H9 (cell line): ENCODE measurements at regions not wholly inside any gene's neighbourhood (a gene's known extent, or its start where the extent isn't known, plus 50 kb on each side); places are given as distances from the start of the nearest gene placed in this dataset.

ENCODE experiments used
- DNase-seq: peaks from one replicate; pipeline ENCODE4 v3.0.0-alpha.2; 2017
- H2AFZ ChIP-seq: one replicate; pipeline ENCODE4 v1.6.1; 2013; ENCODE audit warnings: mild to moderate bottlenecking, low read length, control low read depth, moderate library complexity
- H2AK5ac ChIP-seq: 2 replicates; pipeline ENCODE4 v1.6.1; 2013; ENCODE audit warnings: low read length, control low read depth, mixed read lengths; ENCODE audit not compliant: insufficient read length
- H2BK120ac ChIP-seq: one replicate; pipeline ENCODE4 v1.6.1; 2013; ENCODE audit warnings: low read depth, mild to moderate bottlenecking, low read length, control low read depth, inconsistent platforms; ENCODE audit not compliant: poor library complexity, severe bottlenecking
- H2BK12ac ChIP-seq: 2 replicates; pipeline ENCODE4 v1.6.1; 2013; ENCODE audit warnings: low read length, control low read depth, mixed read lengths, low read depth; ENCODE audit not compliant: insufficient read length
- H2BK15ac ChIP-seq: 2 replicates; pipeline ENCODE4 v1.6.1; 2013; ENCODE audit warnings: low read depth, low read length, control low read depth
- H2BK20ac ChIP-seq: one replicate; pipeline ENCODE4 v1.6.1; 2013; ENCODE audit warnings: low read depth, mild to moderate bottlenecking, low read length, control low read depth, inconsistent platforms; ENCODE audit not compliant: poor library complexity, severe bottlenecking
- H2BK5ac ChIP-seq: 2 replicates; pipeline ENCODE4 v1.6.1; 2013; ENCODE audit warnings: low read length, control low read depth, mixed read lengths; ENCODE audit not compliant: insufficient read length
- H3K14ac ChIP-seq: 2 replicates; pipeline ENCODE4 v1.6.1; 2013; ENCODE audit warnings: low read length, control low read depth; ENCODE audit not compliant: insufficient read depth
- H3K18ac ChIP-seq: 2 replicates; pipeline ENCODE4 v1.6.1; 2013; ENCODE audit warnings: low read depth, mild to moderate bottlenecking, mixed read lengths, low read length, control low read depth; ENCODE audit not compliant: insufficient read length
- H3K23ac ChIP-seq: 2 replicates; pipeline ENCODE4 v1.6.1; 2013; ENCODE audit warnings: low read length, control low read depth, mixed read lengths, low read depth; ENCODE audit not compliant: insufficient read length
- H3K23me2 ChIP-seq: 2 replicates; pipeline ENCODE4 v1.6.1; 2013; ENCODE audit warnings: low read depth, mild to moderate bottlenecking, mixed read lengths, low read length, control low read depth; ENCODE audit not compliant: insufficient read length, poor library complexity, severe bottlenecking
- H3K27ac ChIP-seq: 2 replicates; pipeline ENCODE4 v1.5.1; 2013; ENCODE audit warnings: low read length, control low read depth, mixed read lengths, low read depth; ENCODE audit not compliant: insufficient read length
- H3K27me3 ChIP-seq: 2 replicates; pipeline ENCODE4 v1.6.1; 2013; ENCODE audit warnings: low read length, control low read depth, inconsistent platforms; ENCODE audit not compliant: insufficient read depth
- H3K4ac ChIP-seq: 2 replicates; pipeline ENCODE4 v1.6.1; 2013; ENCODE audit warnings: low read depth, mild to moderate bottlenecking, control low read depth, inconsistent platforms, low read length, moderate library complexity
- H3K4me1 ChIP-seq: 2 replicates; pipeline ENCODE4 v1.6.1; 2013; ENCODE audit warnings: low read length, control low read depth, inconsistent platforms; ENCODE audit not compliant: insufficient read depth
- H3K4me2 ChIP-seq: 2 replicates; pipeline ENCODE4 v1.6.1; 2013; ENCODE audit warnings: low read length, control low read depth, mixed read lengths; ENCODE audit not compliant: insufficient read length, insufficient read depth
- H3K56ac ChIP-seq: 2 replicates; pipeline ENCODE4 v1.6.1; 2013; ENCODE audit warnings: low read depth, mild to moderate bottlenecking, mixed read lengths, low read length, control low read depth; ENCODE audit not compliant: insufficient read length
- H3K79me1 ChIP-seq: 2 replicates; pipeline ENCODE4 v1.6.1; 2013; ENCODE audit warnings: low read depth, mild to moderate bottlenecking, moderate library complexity, low read length, control low read depth, inconsistent platforms; ENCODE audit not compliant: insufficient read depth, poor library complexity, severe bottlenecking
- H3K79me2 ChIP-seq: 2 replicates; pipeline ENCODE4 v1.6.1; 2013; ENCODE audit warnings: low read length, control low read depth, inconsistent platforms; ENCODE audit not compliant: insufficient read depth
- H3K9ac ChIP-seq: 2 replicates; pipeline ENCODE4 v1.6.1; 2013; ENCODE audit warnings: low read length, control low read depth, mixed read lengths; ENCODE audit not compliant: insufficient read length; ENCODE audit errors: extremely low read depth
- H3K9me3 ChIP-seq: one replicate; pipeline ENCODE4 v1.6.1; 2013; ENCODE audit warnings: low read depth, low read length, inconsistent platforms; ENCODE audit not compliant: control insufficient read depth
- H3T11ph ChIP-seq: one replicate; pipeline ENCODE4 v1.6.1; 2013; ENCODE audit warnings: mild to moderate bottlenecking, low read length, control low read depth, inconsistent platforms
- H4K20me1 ChIP-seq: one replicate; pipeline ENCODE4 v1.6.1; 2013; ENCODE audit not compliant: control insufficient read depth, insufficient read length, insufficient read depth
- H4K5ac ChIP-seq: 2 replicates; pipeline ENCODE4 v1.6.1; 2013; ENCODE audit warnings: low read depth, mild to moderate bottlenecking, mixed read lengths, low read length, control low read depth; ENCODE audit not compliant: insufficient read length
- H4K8ac ChIP-seq: replicated peaks from 2 replicates; pipeline ENCODE4 v1.6.1; 2013; ENCODE audit warnings: low read length, control low read depth, mixed read lengths, low read depth; ENCODE audit not compliant: insufficient read length
- H4K91ac ChIP-seq: 2 replicates; pipeline ENCODE4 v1.6.1; 2013; ENCODE audit warnings: low read depth, mild to moderate bottlenecking, moderate library complexity, mixed read lengths, low read length, control low read depth; ENCODE audit not compliant: insufficient read length
- H3K27ac Mint-ChIP-seq, 3 experiments: 2 replicates in 2 of 3; 3 replicates in 1 of 3; pipeline ENCODE4 v1.8.0; 2020 to 2021; ENCODE audit warnings: mixed read lengths in 3 of 3, mild to moderate bottlenecking in 1 of 3, moderate library complexity in 1 of 3
- H3K27me3 Mint-ChIP-seq: 2 replicates; pipeline ENCODE4 v1.8.0; 2021; ENCODE audit warnings: low read depth, mild to moderate bottlenecking, moderate library complexity, mixed read lengths
- H3K36me3 Mint-ChIP-seq, 3 experiments: 2 replicates in 2 of 3; 3 replicates in 1 of 3; pipeline ENCODE4 v1.8.0; 2020 to 2021; ENCODE audit warnings: low read depth in 3 of 3, mixed read lengths in 3 of 3; ENCODE audit not compliant: insufficient read depth in 1 of 3
- H3K4me1 Mint-ChIP-seq, 2 experiments: 2 replicates each; pipeline ENCODE4 v1.8.0; 2020; ENCODE audit warnings: mixed read lengths in 2 of 2
- H3K4me3 Mint-ChIP-seq, 2 experiments: 2 replicates in 1 of 2; 3 replicates in 1 of 2; pipeline ENCODE4 v1.8.0; 2020 to 2021; ENCODE audit warnings: mild to moderate bottlenecking in 2 of 2, mixed read lengths in 2 of 2, moderate library complexity in 1 of 2
- H3K9me3 Mint-ChIP-seq, 2 experiments: 2 replicates in 1 of 2; 3 replicates in 1 of 2; pipeline ENCODE4 v1.8.0; 2020; ENCODE audit warnings: mild to moderate bottlenecking in 2 of 2, mixed read lengths in 2 of 2, moderate library complexity in 1 of 2
- CTCF ChIP-seq: fragments of 200-600 bp; sonication (generic); conservative IDR thresholded peaks from 3 replicates; pipeline ENCODE4 v1.8.0; 2021; ENCODE audit warnings: antibody characterized with exemption, mild to moderate bottlenecking
- WGBS: extraction: QIAGEN DNeasy Blood & Tissue Kit; methylation state at CpG from one replicate; pipeline ENCODE4 v1.1.7; 2013; ENCODE audit warnings: missing lambda C conversion rate, low lambda C conversion rate, mixed read lengths; ENCODE audit not compliant: insufficient read length; ENCODE audit errors: extremely low coverage; 5-methylcytosine and 5-hydroxymethylcytosine counted together

DNA sequence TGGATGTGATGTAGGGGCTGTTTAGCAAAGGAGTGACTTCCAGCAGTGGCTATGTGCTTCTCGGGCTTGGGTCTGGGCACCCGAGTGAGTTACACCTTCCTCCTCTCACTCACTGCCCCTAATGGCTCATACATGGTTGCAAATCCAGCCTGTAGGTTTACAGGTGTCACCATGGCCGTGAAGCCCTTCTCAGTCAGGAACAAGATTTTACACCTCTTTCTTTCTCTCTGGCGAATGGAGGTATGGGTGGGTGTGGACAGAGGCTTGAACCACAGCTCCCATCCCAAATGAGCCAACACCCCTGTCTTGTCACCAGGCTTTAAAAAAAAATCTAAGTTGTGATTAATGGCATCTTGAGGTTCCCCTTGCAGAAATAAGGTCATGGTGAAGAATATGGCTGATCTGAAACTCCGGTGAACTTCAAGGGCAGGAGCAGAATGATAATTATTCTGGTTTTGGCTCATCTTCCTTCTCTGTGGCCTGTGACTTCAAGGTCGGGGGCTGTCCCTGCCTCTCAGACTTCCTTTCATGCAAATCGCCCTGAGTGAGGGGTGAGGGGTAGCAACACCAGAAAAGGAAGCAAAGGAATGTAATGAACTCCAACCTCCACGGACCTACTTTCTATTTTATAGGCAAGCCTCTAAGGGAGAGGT is 331.2 kb downstream of the MAF start:
- H4K91ac ChIP-seq = no peak overlapping the region
- H2BK20ac ChIP-seq = no peak overlapping the region
- no peak for TF ChIP-seq CTCF
- no peak overlapping the region for H3K27ac Mint-ChIP-seq
- DNase-seq = no peak
- H3K14ac ChIP-seq = no peak overlapping the region
- no peaks in the 10 kb centered on the region for H4K20me1 ChIP-seq
- H3K9ac ChIP-seq = no peak overlapping the region
- H2AFZ ChIP-seq = no peak overlapping the region
- peaks cover 25 to 29% of the 10 kb centered on the region in 2 experiments for H3K4me1 Mint-ChIP-seq
- H3K4me2 ChIP-seq = no peak overlapping the region
- no peak overlapping the region for H2AK5ac ChIP-seq
- no peaks in the 10 kb centered on the region for H3K27me3 ChIP-seq
- no peak overlapping the region for H4K5ac ChIP-seq
- H3K27ac ChIP-seq = no peak overlapping the region
- H3K9me3 Mint-ChIP-seq = 0 out of 5 replicates have a peak, but pooled peaks cover 0 to 2% of the 10 kb centered on the region in 2 experiments
- H2BK5ac ChIP-seq = no peak overlapping the region
- no peak overlapping the region for H3K4me3 Mint-ChIP-seq
- no peak overlapping the region for H2BK12ac ChIP-seq
- no peak overlapping the region for H2BK15ac ChIP-seq
- no peaks in the 10 kb centered on the region for H3K36me3 Mint-ChIP-seq
- H3K79me2 ChIP-seq = no peaks in the 10 kb centered on the region
- no peak overlapping the region for H3K23ac ChIP-seq
- no CpG with 5 or more reads among the region's 8 CpGs for WGBS
- H3K9me3 ChIP-seq = no peaks in the 10 kb centered on the region
- H3K4ac ChIP-seq = no peak overlapping the region
- H3K56ac ChIP-seq = no peak overlapping the region
- H3K4me1 ChIP-seq = peaks cover 5% of the 10 kb centered on the region; the same call in 1 of the 2 replicates
- H3K23me2 ChIP-seq = no peaks in the 10 kb centered on the region
- no peak overlapping the region for H3T11ph ChIP-seq
- no peak overlapping the region for H3K18ac ChIP-seq
- peaks cover 3% of the 10 kb centered on the region; the same call in 1 of the 2 replicates for H3K27me3 Mint-ChIP-seq
- no peaks in the 10 kb centered on the region for H3K79me1 ChIP-seq
- no peak overlapping the region for H2BK120ac ChIP-seq
- no peak overlapping the region for H4K8ac ChIP-seq
